ENCODE measurements at regions not wholly inside any gene's neighbourhood (a gene's known extent, or its start where the extent isn't known, plus 50 kb on each side); places are given as distances from the start of the nearest gene placed in this dataset.
A peak's percentile ranks its signal among the peaks of the same experiment; 100 is the strongest.

- TF ChIP-seq CTCF (IDR thresholded peaks at IDR 0.05): no peak
- no peak for DNase-seq (ENCODE audit: low spot score)
- no peaks in the 10 kb centered on the region for H3K36me3 ChIP-seq
- no peaks in the 10 kb centered on the region for H3K9me3 ChIP-seq
- no peaks in the 10 kb centered on the region for H3K27me3 ChIP-seq
- no peak overlapping the region for H3K4me3 ChIP-seq
- H3K4me1 ChIP-seq: peaks cover 0 to 31% of the 10 kb centered on the region in 2 donors
- H3K27ac ChIP-seq: peak overlapping the region in 1 of 2 donors; percentile 52
These were observed 218.4 kb upstream of the KLF4 start for GRCh38 chr9:107707915-107708441.

GRCh38 chr9:107707428-107707837, 217.9 kb upstream of the KLF4 start:
- H3K27ac ChIP-seq: peak overlapping the region in 1 of 2 donors; percentile 52
- H3K9me3 ChIP-seq: no peaks in the 10 kb centered on the region
- no peaks in the 10 kb centered on the region for H3K27me3 ChIP-seq
- H3K4me3 ChIP-seq: no peak overlapping the region
- no peak for TF ChIP-seq CTCF (IDR thresholded peaks at IDR 0.05)
- H3K36me3 ChIP-seq: no peaks in the 10 kb centered on the region
- peaks cover 0 to 32% of the 10 kb centered on the region in 2 donors for H3K4me1 ChIP-seq
- DNase-seq (ENCODE audit: low spot score): no peak

- no peak for TF ChIP-seq CTCF (IDR thresholded peaks at IDR 0.05)
- H3K27me3 ChIP-seq: no peaks in the 10 kb centered on the region
- peak overlapping the region in 1 of 2 donors; percentile 52 for H3K27ac ChIP-seq
- peaks cover 0 to 32% of the 10 kb centered on the region in 2 donors for H3K4me1 ChIP-seq
- no peaks in the 10 kb centered on the region for H3K9me3 ChIP-seq
- no peak for DNase-seq (ENCODE audit: low spot score)
- H3K36me3 ChIP-seq: no peaks in the 10 kb centered on the region
- no peak overlapping the region for H3K4me3 ChIP-seq
These were observed 217.3 kb upstream of the KLF4 start for GRCh38 chr9:107706701-107707427.

GRCh38 chr9:107705521-107705920, 216.0 kb upstream of the KLF4 start:
- TF ChIP-seq CTCF (IDR thresholded peaks at IDR 0.05): no peak
- no peaks in the 10 kb centered on the region for H3K9me3 ChIP-seq
- H3K27ac ChIP-seq: no peak overlapping the region
- peaks cover 0 to 24% of the 10 kb centered on the region in 2 donors for H3K4me1 ChIP-seq
- no peak overlapping the region for H3K4me3 ChIP-seq
- no peaks in the 10 kb centered on the region for H3K27me3 ChIP-seq
- no peaks in the 10 kb centered on the region for H3K36me3 ChIP-seq
- DNase-seq (ENCODE audit: low spot score): no peak

- Histone ChIP-seq H3K9me3 (no peaks in the 10 kb centered on the region), H3K4me3 (no peak overlapping the region), H3K36me3 (no peaks in the 10 kb centered on the region), H3K27me3 (no peaks in the 10 kb centered on the region), H3K27ac (no peak overlapping the region), H3K4me1 (peaks cover 0 to 24% of the 10 kb centered on the region in 2 donors)
- no peak for DNase-seq (ENCODE audit: low spot score)
- TF ChIP-seq CTCF (IDR thresholded peaks at IDR 0.05): no peak
These were observed 215.2 kb upstream of the KLF4 start for GRCh38 chr9:107704774-107705173.
